ENCODE measurements at regions not wholly inside any gene's neighbourhood (a gene's known extent, or its start where the extent isn't known, plus 50 kb on each side); places are given as distances from the start of the nearest gene placed in this dataset.
"Not testable (repeated sequence)": the region's sequence is repeated elsewhere in the genome, so short reads cannot be mapped to it uniquely, and the experiment has no call there.

DNA sequence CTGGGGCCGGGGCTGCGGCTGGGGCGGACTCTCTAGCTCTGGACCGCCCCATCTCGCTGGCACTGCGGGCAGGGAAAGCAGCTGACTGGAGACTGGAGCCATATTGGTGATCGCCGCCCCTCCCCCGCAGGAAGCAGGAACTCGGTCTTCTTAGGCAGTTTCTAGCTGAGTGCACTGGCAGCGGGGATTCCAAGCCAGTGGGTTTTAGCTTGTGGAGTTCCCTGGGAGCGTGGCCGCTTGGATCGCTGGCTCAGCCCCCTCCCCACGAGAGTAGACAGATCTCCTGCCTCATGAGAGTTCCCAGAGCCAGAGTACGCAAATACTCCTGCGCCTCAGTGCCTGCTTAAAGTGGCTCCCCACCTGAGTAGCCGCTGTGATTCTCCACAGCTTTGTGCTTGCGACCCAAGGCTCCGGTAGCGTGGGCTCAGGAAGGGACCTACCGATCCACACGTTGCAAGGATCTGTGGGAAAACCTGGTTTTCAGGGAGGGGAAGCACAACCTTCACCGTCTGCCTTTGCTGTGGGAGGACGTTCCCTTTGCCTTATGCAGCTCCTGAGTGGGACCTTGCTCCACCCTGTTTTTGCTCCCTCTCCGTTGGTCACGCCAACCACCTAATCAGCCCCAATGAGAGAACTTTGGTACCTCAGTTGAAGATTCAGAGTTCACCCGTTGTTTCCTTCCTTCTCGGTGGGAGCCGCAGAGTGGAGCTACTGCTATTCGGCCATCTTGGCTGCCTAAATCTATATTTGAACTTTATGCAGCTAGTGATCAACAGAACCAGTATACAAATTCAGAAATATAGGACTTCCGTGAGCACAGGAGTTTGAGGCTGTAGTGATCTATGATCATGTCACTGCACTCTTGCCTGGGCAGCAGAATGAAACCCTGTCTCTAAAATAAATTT lies 803.9 kb upstream of the PCDH10 start:
- TF ChIP-seq, protein P1, sequence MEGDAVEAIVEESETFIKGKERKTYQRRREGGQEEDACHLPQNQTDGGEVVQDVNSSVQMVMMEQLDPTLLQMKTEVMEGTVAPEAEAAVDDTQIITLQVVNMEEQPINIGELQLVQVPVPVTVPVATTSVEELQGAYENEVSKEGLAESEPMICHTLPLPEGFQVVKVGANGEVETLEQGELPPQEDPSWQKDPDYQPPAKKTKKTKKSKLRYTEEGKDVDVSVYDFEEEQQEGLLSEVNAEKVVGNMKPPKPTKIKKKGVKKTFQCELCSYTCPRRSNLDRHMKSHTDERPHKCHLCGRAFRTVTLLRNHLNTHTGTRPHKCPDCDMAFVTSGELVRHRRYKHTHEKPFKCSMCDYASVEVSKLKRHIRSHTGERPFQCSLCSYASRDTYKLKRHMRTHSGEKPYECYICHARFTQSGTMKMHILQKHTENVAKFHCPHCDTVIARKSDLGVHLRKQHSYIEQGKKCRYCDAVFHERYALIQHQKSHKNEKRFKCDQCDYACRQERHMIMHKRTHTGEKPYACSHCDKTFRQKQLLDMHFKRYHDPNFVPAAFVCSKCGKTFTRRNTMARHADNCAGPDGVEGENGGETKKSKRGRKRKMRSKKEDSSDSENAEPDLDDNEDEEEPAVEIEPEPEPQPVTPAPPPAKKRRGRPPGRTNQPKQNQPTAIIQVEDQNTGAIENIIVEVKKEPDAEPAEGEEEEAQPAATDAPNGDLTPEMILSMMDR (conservative IDR thresholded peaks at IDR 0.05; ENCODE audit: low read depth, low read length), result no peak
- no peak overlapping the region for H3K4me3 ChIP-seq (ENCODE audit: low read length)
- no peak for DNase-seq (ENCODE audit: low read depth)

DNA sequence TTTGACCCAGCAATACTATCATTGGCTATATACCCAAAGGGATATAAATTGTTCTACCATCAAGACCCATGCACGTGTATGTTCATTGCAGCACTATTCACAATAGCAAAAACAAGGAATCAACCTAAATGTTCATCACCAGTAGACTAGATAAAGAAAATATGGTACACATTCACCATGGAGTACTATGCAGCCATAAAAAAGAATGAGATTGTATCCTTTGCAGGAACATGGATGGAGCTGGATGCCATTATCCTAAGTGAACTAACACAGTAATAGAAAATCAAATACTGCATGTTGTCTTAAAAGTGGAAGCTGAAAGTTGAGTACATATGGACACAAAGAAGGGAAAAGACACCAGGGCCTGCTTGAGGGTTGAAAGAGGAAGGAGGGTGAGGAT lies 803.1 kb upstream of the PCDH10 start:
- DNase-seq (ENCODE audit: low read depth), result no peak
- no peak overlapping the region for H3K4me3 ChIP-seq (ENCODE audit: low read length)
- TF ChIP-seq, protein P1 (conservative IDR thresholded peaks at IDR 0.05; ENCODE audit: low read depth, low read length), result no peak

DNA sequence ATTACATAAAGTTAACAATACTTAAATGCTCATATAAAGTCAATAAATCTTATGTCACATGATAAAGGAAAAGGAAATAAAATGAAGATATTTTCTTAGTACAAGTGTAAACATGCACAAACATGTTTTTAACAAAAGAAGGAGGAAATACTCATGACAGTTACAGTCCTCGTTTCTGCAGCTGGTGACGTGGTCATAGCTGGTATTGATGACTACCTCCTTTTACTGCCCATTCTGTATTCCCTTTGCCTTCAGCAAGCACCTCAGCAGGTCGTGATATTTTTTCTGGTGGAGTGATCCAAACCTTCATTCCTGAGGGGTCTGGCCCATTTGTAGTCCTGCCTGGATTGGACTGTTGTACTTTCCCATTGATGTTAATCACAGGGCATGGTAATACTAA lies 797.5 kb upstream of the PCDH10 start:
- not testable (repeated sequence) for DNase-seq (ENCODE audit: low read depth)

DNA sequence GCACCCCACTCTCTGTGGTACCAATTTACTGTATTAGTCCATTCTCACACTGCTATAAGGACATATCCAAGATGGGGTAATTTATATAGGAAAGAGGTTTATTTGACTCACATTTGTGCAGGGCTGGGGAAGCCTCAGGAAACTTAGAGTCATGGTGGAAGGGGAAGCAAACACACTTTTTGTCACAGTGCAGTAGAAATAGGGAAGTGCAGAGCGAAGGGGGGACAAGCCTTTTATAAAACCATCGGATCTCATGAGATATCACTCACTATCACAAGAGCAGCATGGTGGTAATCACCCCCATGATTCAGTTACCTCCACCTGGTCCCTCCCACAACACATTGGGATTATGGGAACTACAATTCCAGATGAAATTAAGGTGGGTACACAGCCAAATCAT lies 766.9 kb upstream of the PCDH10 start:
- no peak for DNase-seq (ENCODE audit: low read depth)
- H3K4me3 ChIP-seq (ENCODE audit: low read length), result no peak overlapping the region

More for the DNA sequence above, 797.5 kb upstream of the PCDH10 start:
- not testable (repeated sequence) for H3K4me3 ChIP-seq (ENCODE audit: low read length)

DNA sequence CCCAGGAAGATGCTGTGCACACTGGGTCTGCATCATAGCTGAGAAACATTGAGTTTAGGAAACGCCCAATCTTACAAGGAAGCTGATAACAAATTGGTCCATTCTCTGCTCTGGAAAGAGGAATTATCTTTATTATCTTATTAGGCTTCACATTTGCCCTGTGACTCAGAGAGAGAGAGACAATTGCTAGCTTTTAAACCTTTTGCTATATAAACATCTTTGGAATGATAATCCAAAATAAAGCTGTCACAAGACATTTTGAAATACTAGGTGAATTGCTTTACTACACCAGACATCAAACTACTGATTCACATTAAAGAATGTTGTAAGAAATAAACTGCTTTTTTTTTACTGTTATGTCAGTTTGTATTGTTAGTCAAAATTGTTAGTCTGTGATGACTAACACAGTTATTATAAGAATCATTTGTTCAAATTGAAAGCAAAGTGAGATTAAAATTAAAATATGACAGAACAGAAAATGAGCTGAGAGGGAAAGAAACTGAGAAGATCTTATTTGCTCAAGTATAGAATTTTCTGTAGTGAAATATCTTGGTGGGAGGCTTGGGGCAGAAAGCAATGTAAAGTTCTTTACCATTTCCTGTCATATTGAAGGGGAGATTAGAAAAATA lies 765.4 kb upstream of the PCDH10 start:
- TF ChIP-seq, protein P1 (conservative IDR thresholded peaks at IDR 0.05; ENCODE audit: low read depth, low read length), result no peak
- no peak overlapping the region for H3K4me3 ChIP-seq (ENCODE audit: low read length)
- DNase-seq (ENCODE audit: low read depth), result peak; percentile 62

More for the DNA sequence above, 766.9 kb upstream of the PCDH10 start:
- TF ChIP-seq, protein P1 (conservative IDR thresholded peaks at IDR 0.05; ENCODE audit: low read depth, low read length), result no peak

DNA sequence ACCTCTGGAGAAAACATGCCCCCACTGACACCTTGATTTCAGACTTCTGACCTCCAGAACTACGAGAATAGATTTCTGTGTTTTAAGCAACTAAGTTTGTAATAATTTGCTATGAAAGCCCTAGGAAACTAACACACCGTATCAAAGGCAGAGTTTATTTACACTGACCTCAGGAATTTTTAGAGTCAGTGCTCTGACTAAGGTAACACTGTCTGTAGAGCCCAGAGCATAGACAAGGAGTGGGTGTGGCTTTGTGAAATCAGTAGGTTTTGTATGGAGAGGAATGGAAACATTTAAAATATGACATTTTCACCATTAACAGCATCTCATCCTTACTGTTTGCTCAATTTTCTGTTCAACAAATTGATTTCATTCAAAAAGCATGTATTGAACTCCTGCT lies 764.4 kb upstream of the PCDH10 start:
- TF ChIP-seq, protein P1 (conservative IDR thresholded peaks at IDR 0.05; ENCODE audit: low read depth, low read length), result no peak
- DNase-seq (ENCODE audit: low read depth), result no peak
- H3K4me3 ChIP-seq (ENCODE audit: low read length), result no peak overlapping the region

DNA sequence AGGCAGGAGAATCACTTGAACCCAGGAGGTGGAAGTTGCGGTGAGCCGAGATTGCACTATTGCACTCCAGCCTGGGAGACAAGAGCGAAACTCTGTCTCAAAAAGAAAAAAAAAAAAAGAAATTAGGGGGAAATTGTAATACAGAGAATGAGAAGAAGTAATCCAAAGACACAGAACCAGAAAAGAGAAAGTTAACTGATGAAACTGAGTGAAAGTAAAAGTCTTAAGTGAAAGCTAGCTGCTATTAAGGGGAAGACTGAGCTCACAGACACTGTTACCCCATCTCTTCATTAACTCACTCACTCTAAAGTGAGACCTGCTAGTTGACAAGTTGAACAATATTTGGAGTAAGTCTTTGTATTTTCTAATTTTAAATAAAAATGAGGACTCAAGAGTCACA lies 763.0 kb upstream of the PCDH10 start:
- TF ChIP-seq, protein P1 (conservative IDR thresholded peaks at IDR 0.05; ENCODE audit: low read depth, low read length), result no peak
- DNase-seq (ENCODE audit: low read depth), result no peak
- no peak overlapping the region for H3K4me3 ChIP-seq (ENCODE audit: low read length)

Data from retinal pigment epithelial cell (primary cell).